NB4 (cell line): ENCODE measurements at regions not wholly inside any gene's neighbourhood (a gene's known extent, or its start where the extent isn't known, plus 50 kb on each side); places are given as distances from the start of the nearest gene placed in this dataset.

Source experiments
- DNase-seq: peaks from one replicate; pipeline ENCODE4 v3.0.0; 2010; ENCODE audit warnings: low read depth
- H3K4me3 ChIP-seq: one replicate; pipeline ENCODE4 v1.5.1; 2011; ENCODE audit warnings: mild to moderate bottlenecking, low read depth, low read length, moderate library complexity
- MYC ChIP-seq: IDR thresholded peaks from 2 replicates; pipeline ENCODE4 v1.6.1; 2011; ENCODE audit warnings: low read depth, low read length
- POLR2A ChIP-seq: IDR thresholded peaks from 2 replicates; pipeline ENCODE4 v1.6.1; 2011; ENCODE audit warnings: mild to moderate bottlenecking; ENCODE audit not compliant: insufficient read length; ENCODE audit errors: extremely low read depth
- TF ChIP-seq, protein P1 (sequence below): IDR thresholded peaks from 2 replicates; pipeline ENCODE4 v1.6.1; 2011; ENCODE audit warnings: low read depth, low read length
- TF ChIP-seq, protein P2 (sequence below): IDR thresholded peaks from one replicate; pipeline ENCODE4 v1.5.1; 2012; ENCODE audit warnings: low read depth, low read length

DNA sequence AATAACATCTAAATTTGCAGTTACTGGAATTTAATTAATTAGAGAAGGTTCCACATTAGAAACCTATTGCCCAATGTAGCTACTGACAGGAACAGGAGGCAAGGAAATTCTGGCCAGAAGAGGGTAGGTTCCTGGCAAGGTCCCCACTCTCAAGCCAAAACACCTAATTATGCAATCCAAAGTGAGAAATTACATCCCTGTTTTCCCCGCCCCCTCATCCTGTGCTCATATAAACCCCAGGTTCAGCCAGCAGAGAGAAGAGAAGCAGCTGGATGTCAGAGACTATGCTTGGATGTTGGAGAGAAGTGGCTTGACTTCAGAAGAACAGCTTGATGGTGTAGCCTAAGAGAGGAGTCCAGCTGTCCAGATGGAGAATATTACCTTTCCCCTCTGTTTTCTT is 951.3 kb upstream of the PRR20A start:
- TF ChIP-seq, protein P1, sequence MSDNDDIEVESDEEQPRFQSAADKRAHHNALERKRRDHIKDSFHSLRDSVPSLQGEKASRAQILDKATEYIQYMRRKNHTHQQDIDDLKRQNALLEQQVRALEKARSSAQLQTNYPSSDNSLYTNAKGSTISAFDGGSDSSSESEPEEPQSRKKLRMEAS = no peak
- TF ChIP-seq, protein P2, sequence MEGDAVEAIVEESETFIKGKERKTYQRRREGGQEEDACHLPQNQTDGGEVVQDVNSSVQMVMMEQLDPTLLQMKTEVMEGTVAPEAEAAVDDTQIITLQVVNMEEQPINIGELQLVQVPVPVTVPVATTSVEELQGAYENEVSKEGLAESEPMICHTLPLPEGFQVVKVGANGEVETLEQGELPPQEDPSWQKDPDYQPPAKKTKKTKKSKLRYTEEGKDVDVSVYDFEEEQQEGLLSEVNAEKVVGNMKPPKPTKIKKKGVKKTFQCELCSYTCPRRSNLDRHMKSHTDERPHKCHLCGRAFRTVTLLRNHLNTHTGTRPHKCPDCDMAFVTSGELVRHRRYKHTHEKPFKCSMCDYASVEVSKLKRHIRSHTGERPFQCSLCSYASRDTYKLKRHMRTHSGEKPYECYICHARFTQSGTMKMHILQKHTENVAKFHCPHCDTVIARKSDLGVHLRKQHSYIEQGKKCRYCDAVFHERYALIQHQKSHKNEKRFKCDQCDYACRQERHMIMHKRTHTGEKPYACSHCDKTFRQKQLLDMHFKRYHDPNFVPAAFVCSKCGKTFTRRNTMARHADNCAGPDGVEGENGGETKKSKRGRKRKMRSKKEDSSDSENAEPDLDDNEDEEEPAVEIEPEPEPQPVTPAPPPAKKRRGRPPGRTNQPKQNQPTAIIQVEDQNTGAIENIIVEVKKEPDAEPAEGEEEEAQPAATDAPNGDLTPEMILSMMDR = no peak
- TF ChIP-seq MYC = no peak
- TF ChIP-seq POLR2A = no peak
- no peak overlapping the region for H3K4me3 ChIP-seq

DNA sequence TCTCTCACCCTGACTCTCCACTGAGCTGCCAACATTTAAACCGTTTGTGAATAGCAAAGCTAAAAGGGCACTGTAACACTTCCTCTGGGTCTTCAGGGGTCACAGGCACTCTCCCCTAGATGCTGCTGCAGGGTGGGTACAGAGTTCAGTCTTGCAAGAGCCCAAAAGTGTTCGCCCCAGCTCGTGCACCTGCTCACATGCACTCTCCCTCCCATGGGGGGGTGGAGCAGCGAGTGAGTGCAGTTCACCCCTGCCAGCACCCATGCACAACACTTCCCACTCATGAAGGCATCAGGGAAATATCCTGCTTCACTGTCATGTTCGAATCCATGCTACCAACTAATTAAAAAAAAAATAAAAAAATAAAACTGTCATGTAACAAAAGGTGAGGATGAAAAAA is 950.7 kb upstream of the PRR20A start:
- TF ChIP-seq, protein P2 = no peak
- no peak for TF ChIP-seq POLR2A
- TF ChIP-seq MYC = no peak
- TF ChIP-seq, protein P1 = no peak
- no peak for DNase-seq
- no peak overlapping the region for H3K4me3 ChIP-seq

More for the DNA sequence above, 951.3 kb upstream of the PRR20A start:
- DNase-seq = no peak

DNA sequence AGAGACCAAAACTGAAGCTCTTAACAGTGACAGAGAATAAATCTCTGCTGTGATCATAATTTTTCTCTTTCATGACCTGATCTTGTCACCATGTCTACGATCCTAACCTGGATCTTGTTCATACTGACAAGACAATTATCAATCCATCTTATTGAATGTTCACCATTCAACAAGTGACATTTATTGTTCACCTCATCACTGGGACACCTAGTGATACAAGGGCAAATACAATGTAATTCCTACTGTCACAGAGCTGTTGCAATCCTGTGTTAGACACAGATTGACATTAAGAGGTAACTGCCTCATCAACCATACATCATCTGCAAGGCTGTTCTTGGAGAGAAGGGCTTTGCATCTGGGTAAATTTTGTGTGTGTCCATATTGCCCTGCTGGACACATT is 942.4 kb upstream of the PRR20A start:
- TF ChIP-seq, protein P2 = no peak
- no peak for TF ChIP-seq MYC
- TF ChIP-seq, protein P1 = no peak
- no peak for TF ChIP-seq POLR2A
- H3K4me3 ChIP-seq = no peak overlapping the region
- no peak for DNase-seq

DNA sequence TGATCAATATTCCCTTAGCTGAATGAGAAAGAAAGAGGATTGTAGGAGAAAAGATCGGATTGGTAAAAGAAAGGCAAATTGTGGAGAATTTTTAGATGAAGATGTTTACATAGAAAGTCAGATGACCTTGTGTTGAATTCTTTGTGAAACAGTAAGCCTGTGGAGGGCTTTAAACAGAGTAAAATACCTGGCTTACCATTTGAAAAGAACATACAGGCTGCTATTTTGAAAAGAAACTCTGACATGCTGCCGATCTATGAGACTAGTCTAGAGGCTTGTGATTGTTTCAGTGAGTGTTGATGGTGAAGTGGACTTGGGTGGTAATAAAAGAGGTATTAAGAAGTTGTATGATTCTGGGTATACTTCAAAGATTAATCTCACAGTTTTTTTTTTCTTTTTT is 938.9 kb upstream of the PRR20A start:
- H3K4me3 ChIP-seq = no peak overlapping the region
- TF ChIP-seq MYC (no peak), POLR2A (no peak)
- TF ChIP-seq, protein P2 = no peak
- TF ChIP-seq, protein P1 = no peak
- no peak for DNase-seq

DNA sequence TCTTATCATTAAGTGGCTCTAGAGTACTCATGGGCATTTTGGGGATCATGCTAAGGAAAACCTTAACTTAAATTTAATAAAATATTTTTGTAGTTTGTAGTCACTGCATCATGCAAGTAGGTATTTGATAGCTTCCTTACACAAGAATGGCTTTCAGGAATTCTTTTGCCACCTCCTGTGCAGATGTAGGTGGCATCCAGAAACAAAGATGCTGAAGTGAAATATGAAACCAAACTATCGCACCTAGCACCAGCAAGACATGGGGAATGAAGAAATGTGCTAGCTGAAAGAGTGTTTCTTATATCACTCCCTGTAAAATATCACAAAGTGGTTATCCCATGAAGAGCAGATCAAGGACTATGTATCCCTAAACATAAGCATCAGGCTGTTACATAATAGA is 924.5 kb upstream of the PRR20A start:
- H3K4me3 ChIP-seq = no peak overlapping the region
- TF ChIP-seq, protein P2 = no peak
- TF ChIP-seq, protein P1 = no peak
- DNase-seq = no peak

DNA sequence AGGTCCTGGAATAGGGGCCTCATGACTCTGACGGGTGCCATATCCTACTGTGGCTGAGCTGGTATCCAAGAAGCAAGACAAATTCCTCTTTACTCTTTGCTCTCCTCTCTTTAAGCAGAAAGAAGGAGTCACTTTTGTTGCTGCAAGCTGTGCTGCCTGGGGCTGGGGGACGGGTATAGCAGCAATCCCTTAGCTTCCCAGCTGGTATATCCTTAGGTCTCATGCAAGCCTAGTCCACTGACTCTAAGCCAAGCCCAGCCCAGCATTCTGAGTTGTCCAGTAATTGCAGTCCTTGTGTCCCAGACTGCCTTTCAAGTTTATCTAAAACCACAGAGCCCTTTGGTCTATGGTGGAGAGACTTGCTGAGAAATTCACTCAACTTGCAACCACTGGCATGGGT is 893.0 kb upstream of the PRR20A start:
- no peak for TF ChIP-seq MYC
- TF ChIP-seq POLR2A = no peak
- TF ChIP-seq, protein P1 = no peak

More for the DNA sequence above, 893.0 kb upstream of the PRR20A start:
- no peak overlapping the region for H3K4me3 ChIP-seq
- no peak for DNase-seq
